IPS-NIHi11 (cell line): ENCODE measurements at regions not wholly inside any gene's neighbourhood (a gene's known extent, or its start where the extent isn't known, plus 50 kb on each side); places are given as distances from the start of the nearest gene placed in this dataset.
"Not testable (repeated sequence)": the region's sequence is repeated elsewhere in the genome, so short reads cannot be mapped to it uniquely, and the experiment has no call there.

Experiments
- DNase-seq: peaks from one replicate; pipeline ENCODE4 v3.0.0; 2012; ENCODE audit warnings: mixed read lengths, low spot score

DNA sequence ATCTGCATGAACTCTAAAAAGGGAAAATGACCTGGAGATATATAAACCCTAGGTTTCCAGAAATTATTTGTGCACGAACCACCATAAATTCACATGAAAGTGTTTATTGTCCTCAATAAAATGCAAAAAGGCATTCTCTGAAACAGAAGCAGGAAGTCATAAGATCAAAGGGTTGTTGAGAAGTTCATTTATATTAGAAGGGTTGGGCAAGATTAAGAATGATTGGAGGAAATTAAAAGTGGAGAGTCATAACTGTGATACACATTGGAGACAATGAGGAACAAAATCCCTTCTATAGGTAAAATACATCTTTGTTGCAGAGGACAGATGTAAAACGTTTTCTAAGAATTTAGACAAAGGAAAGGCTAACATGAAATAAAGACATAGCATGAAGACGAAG lies 476.8 kb downstream of the CBLN4 start:
- DNase-seq: no peak

DNA sequence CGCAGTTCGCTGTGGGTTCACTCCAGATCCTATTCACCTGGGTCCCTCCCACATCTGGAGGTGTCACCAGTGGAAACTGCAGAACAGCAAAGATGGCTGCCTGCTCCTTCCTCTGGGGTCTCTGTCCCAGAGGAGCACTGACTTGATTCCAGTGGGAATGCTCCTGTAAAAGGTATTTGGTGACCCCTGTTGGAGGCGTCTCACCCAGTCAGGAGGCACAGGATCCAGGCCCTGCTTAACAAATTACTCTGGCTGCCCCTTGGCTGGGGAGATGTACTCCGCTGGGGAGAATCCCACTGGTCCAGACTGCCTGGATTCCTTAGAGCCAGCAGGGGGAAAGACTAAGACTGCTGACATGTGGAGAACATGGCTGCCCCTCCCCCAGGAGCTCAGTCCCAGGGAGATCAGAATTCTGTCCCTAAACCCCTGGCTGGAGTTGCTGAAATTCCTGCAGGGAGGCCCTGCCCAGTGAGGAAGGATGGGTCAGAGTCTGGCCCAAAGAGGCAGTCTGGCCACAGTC lies 483.0 kb downstream of the CBLN4 start:
- no peak for DNase-seq

DNA sequence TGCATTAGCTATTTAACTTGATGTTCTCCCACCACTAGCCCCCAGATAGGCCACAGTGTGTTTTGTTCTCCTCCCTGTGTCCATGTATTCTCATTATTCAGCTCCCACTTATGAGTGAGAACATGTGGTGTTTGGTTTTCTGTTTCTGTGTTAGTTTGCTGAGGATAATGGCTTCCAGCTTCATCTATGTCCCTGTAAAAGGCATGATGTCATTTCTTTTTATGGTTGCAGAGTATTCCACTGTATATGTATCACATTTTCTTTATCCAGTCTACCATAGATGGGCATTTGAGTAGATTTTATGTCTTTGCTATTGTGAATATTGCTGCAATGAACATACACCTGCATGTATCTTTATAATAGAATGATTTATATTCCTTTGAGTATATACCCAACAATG lies 487.7 kb downstream of the CBLN4 start:
- DNase-seq: not testable (repeated sequence)

DNA sequence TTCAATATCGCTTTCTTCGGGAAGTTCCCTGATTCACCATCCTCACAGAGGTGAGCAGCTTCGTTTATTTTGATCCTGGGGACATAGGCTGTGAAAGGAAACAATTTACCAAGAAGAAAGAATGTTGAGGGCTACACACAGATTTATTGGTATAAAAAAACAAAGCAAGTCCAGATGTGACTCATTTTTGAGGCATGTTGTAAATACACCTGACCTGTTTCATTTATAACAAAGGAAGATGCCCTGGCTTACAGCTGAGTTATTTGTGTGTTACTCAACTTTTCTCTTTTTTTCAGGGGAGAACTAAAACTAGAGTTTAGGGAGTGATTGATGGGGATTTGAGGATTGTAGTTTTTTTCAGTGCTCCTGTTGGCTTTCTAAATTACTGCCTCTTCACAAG lies 489.5 kb downstream of the CBLN4 start:
- DNase-seq: no peak

DNA sequence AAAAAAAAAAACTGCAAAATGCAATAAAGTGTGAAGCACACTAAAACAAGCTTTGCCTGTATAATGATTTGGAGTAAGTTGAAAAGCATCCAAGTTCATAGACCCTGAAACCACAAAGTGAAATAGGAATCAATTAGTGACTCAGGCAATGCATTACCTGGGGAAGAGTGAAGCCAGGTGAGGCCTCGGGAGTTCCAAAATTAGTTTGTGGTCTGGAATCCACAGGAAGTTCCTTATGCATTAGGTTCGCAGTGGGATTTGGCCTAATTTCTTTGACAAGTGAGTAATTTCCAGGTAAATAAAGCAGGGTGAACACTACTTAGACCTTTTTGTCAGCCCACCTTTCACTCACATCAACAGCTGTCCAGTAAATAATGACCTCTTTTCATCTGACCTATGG lies 490.8 kb downstream of the CBLN4 start:
- no peak for DNase-seq

DNA sequence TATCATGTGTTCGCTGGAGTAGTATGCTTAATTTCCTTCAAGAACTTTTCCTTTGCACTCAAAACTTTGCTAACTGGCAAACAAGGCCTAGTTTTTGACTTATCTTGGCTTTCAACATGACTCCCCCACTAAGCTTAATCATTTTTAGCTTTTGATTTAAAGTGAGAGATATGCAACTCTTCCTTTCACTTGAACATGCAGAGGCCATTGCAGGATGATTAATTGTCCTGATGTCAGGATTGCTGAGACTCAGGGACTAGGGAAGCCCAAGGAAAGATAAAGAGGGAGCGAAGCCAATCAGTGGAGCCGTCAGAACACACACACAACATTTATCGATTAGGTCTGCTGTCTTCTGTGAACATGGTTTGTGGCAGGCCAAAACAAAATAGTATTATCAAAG lies 491.4 kb downstream of the CBLN4 start:
- DNase-seq: no peak

GRCh38 chr20:55500130-55500529 lies 505.2 kb downstream of the CBLN4 start:
- no peak for DNase-seq

- DNase-seq: no peak
These were observed 516.7 kb downstream of the CBLN4 start for GRCh38 chr20:55488593-55488992.

DNA sequence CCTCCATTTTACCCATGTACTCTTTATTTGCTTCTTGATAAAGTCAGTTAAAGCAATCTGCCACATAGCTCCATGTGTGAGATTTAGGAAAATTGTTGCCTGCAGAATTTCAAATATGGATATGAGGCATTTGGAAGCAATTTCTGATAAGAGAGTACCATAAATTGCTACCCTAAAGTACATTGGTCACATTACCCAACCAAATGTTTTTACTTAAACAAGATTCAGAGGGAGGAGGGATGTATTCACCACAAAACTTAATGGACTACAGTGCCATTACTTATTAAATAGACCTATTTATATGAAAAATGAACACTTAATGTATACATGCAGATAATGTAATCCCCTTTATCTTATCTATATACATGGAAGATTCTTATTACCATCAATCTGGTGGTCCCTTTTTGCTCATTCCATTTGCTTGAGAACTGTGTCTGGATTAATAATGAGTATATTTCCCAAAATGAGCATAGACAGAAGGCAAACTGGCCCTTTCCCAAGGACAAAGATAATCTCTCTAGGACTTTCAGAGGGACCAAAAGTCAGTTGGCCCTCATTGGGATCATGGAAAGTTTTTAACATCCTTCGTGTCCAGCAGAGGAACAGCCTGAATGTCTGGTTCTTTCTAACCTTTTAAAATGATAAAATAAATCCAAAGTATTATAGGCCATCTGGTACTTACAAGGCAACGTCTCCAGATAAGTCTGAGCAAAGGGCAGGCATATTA lies 526.4 kb downstream of the CBLN4 start:
- DNase-seq: no peak

DNA sequence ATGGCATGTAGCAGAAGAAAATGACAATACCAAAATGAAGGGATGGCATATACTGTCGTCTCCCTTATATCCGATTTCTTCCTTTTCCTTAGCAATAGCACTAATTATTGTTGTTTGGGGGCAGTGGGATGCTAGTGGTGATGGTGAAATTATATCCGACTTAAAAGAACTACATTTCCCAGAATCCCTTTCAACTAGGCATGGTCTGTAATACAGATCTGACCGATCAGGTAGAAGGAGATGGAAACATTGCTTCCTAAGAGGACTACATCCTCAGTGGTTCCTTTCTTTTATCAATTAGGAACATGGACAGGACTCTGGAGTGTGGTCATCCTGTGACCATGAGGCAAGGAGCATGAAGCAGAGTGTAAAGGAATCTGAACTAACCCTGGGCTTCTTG lies 532.6 kb downstream of the CBLN4 start:
- DNase-seq: peak; percentile 39

GRCh38 chr20:55471052-55472006 lies 534.0 kb downstream of the CBLN4 start:
- no peak for DNase-seq

DNA sequence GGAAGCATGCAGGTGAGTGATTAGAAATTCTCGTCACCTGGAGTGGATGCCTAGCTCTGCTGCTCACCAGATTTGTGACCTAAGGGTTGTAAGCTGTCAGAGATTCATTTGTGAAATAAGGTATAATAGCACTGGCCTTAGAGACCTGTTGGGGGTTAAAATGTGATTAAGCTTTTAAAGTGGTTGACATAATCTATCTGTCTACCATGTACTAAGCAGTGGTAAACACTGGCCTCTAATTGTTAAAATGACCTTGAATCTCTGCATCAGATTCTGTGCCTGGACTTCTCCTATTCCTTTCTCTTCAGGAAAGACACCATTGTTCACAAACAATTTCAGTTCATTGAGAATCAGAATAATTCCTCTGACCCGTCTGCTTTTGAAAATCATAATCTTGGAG lies 536.2 kb downstream of the CBLN4 start:
- no peak for DNase-seq

GRCh38 chr20:55461519-55461918 lies 543.8 kb downstream of the CBLN4 start:
- no peak for DNase-seq

DNA sequence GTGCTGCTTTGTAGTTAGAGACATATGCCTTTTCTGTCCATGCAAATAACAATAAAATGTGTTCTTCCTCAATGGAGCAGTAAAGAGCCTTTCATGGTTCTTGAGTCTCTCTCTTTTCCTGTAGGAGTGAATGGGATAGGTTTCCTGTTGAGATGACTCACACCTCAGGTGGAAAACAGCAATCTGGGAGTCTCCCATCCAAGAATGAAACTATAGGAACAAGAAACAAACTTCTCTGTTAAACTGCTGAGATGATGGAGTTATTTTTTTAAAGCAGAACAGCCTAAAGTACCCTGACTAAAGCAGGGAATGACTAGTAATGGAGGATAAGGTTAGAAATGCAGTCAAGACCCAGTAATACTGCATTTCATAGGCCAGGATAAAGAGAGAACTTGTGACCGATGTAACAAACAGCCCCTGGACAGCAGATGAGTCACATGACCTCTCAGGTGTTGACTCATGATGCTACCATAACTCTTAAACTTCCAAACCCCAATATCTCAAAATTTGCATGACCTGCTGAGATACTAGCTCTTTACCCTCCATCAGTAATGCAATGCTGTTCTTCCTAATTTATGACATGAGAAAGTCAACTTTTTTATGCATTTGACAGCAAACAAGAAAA lies 548.9 kb downstream of the CBLN4 start:
- DNase-seq: no peak

GRCh38 chr20:55449091-55449490 lies 556.2 kb downstream of the CBLN4 start:
- DNase-seq: no peak

- DNase-seq: no peak
These were observed 559.0 kb downstream of the CBLN4 start for GRCh38 chr20:55446301-55446700.

- DNase-seq: no peak
These were observed 566.2 kb downstream of the CBLN4 start for GRCh38 chr20:55439070-55439469.

GRCh38 chr20:55437798-55438415 lies 567.4 kb downstream of the CBLN4 start:
- no peak for DNase-seq

GRCh38 chr20:55424968-55425367 lies 580.4 kb downstream of the CBLN4 start:
- no peak for DNase-seq

GRCh38 chr20:55424476-55424875 lies 580.8 kb downstream of the CBLN4 start:
- DNase-seq: no peak

DNA sequence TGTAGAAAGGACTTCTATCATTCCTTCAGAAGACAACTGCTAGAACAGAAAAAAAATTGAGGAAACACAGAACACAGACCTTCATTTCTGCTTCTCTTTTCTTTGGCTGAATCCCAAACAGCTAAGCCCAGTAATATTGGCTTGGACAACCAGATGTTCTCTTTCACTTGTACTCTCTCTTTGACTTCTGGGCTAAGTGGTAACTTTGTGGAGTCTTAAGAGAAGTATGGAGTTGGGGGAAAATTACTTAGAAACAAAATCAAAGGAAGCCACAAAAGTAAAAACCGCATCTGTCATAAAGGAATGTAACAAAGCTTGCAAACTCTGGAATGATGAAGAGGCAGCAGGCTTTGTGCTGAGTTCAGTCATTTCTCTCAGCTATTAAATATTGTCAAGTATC lies 587.5 kb downstream of the CBLN4 start:
- no peak for DNase-seq

DNA sequence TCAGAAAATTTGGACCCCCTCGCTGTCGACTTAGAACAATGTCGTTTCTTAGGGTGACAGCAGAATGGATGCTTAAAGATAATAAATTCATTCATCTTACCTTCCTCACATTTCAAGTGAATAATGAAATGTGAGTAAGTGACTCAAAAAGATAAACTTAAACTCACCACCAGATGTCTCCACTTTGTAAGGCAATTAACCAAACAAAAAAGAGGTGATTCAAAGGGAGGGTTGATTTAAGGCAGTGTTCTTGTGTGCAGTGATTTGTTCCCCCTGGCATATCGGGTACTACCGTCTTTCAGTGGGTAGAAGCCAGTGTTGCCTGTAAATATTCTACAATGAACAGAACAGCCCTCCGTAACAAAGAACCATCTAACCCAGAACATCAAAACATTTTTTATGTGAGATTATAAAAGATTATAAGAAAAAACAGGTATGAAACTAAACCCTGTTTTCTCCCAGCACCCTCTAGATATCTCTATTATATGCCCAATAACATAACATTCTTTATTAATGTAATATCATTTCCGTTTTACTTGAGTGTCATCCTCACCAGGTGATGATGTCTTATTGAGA lies 589.7 kb downstream of the CBLN4 start:
- DNase-seq: peak; percentile 28
